Upper lobe of left lung (tissue), 6 donors: ENCODE measurements at regions not wholly inside any gene's neighbourhood (a gene's known extent, or its start where the extent isn't known, plus 50 kb on each side); places are given as distances from the start of the nearest gene placed in this dataset.

ENCODE experiments used
- ATAC-seq, 2 donors: fragments of 200-7000 bp; cut with Tn5 transposase; one replicate each; pipeline ENCODE4 v1.9.1; 2022; ENCODE audit warnings: mild to moderate bottlenecking in 2 of 2, moderate library complexity in 2 of 2; ENCODE audit not compliant: low FRiP score in 2 of 2
- DNase-seq, 2 donors: peaks; one replicate each; pipeline ENCODE4 v3.0.0-alpha.2; 2019 to 2020
- H3K27ac ChIP-seq, 4 donors: fragments of 200-600 bp; sonication (generic); one replicate each; pipeline ENCODE4 v1.5.1; 2016 to 2019
- H3K27me3 ChIP-seq, 4 donors: fragments of 200-600 bp; sonication (generic); one replicate each; pipeline ENCODE4 v1.5.1; 2017 to 2019
- H3K36me3 ChIP-seq, 4 donors: fragments of 200-600 bp; sonication (generic); one replicate each; pipeline ENCODE4 v1.5.1; 2016 to 2019
- H3K4me1 ChIP-seq, 4 donors: fragments of 200-600 bp; sonication (generic); one replicate each; pipeline ENCODE4 v1.5.1; 2018 to 2019
- H3K4me3 ChIP-seq, 4 donors: fragments of 200-600 bp; sonication (generic); one replicate each; pipeline ENCODE4 v1.5.1; 2017 to 2019; ENCODE audit warnings: mild to moderate bottlenecking in 2 of 4, moderate library complexity in 1 of 4
- H3K9me3 ChIP-seq, 4 donors: fragments of 200-600 bp; sonication (generic); one replicate each; pipeline ENCODE4 v1.5.1; 2018 to 2019
- EP300 ChIP-seq, 4 donors: sonication (generic); formaldehyde crosslinking; IDR thresholded peaks; one replicate each; pipeline ENCODE4 v1.5.1; 2017; ENCODE audit warnings: antibody characterized with exemption in 4 of 4, control low read depth in 2 of 4
- POLR2A ChIP-seq, 4 donors: fragments of 450-650 bp; IDR thresholded peaks; one replicate each; pipeline ENCODE4 v1.5.1; 2016 to 2017; ENCODE audit warnings: antibody characterized with exemption in 4 of 4, mild to moderate bottlenecking in 2 of 4
- POLR2AphosphoS5 ChIP-seq, 2 donors: sonication (generic); formaldehyde crosslinking; IDR thresholded peaks; one replicate each; pipeline ENCODE4 v1.5.1; 2017; ENCODE audit warnings: antibody characterized with exemption in 2 of 2
- WGBS, 2 donors: methylation state at CpG; one replicate each; pipeline ENCODE4 v1.1.5; 2017 to 2018; 5-methylcytosine and 5-hydroxymethylcytosine counted together
- TF ChIP-seq, protein P1 (sequence below), 6 experiments: fragments of 450-650 bp in 4 of 6; fragments of 200-600 bp in 2 of 6; sonication (generic) in 2 of 6; IDR thresholded peaks; one replicate each; pipeline ENCODE4 v1.5.1; 2016 to 2019; ENCODE audit warnings: antibody characterized with exemption in 6 of 6
- donor health status: DM: no; HTN: no; CAD: no; lungs with moderate emphysema.
- donor health status: DM: no; HTN: yes; CAD: no; lungs with severe emphysema.

DNA sequence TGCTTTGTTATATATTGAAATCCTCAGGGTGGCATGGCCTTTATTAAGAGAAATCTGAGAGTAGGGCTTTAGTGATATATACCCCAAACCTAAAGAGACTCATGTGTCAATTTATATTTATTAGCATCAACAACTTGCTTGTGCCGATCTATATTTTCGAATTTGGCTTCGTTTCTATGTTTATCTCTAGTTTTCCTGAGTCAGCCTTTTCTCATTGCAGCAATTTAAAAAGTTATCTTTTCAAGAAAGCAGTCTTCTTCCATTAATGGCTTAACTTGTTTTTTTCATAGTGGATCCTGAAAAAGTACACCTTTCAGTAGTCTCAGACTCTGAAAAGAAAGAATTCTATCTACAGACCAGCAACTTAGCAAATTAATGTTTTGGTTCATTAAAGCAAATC, 99.9 kb upstream of the KCNN2 start:
- Histone ChIP-seq H3K27me3 (no peaks in the 10 kb centered on the region), H3K4me3 (no peak overlapping the region), H3K36me3 (no peaks in the 10 kb centered on the region), H3K4me1 (no peaks in the 10 kb centered on the region), H3K27ac (no peak overlapping the region), H3K9me3 (no peaks in the 10 kb centered on the region)
- WGBS, 2 donors = 79 to 85% methylated on average over 3 of the region's 3 CpGs
- no peak for ATAC-seq
- no peak for TF ChIP-seq POLR2A (IDR thresholded peaks at IDR 0.05)
- TF ChIP-seq EP300 (IDR thresholded peaks at IDR 0.05) = no peak
- TF ChIP-seq, protein P1, sequence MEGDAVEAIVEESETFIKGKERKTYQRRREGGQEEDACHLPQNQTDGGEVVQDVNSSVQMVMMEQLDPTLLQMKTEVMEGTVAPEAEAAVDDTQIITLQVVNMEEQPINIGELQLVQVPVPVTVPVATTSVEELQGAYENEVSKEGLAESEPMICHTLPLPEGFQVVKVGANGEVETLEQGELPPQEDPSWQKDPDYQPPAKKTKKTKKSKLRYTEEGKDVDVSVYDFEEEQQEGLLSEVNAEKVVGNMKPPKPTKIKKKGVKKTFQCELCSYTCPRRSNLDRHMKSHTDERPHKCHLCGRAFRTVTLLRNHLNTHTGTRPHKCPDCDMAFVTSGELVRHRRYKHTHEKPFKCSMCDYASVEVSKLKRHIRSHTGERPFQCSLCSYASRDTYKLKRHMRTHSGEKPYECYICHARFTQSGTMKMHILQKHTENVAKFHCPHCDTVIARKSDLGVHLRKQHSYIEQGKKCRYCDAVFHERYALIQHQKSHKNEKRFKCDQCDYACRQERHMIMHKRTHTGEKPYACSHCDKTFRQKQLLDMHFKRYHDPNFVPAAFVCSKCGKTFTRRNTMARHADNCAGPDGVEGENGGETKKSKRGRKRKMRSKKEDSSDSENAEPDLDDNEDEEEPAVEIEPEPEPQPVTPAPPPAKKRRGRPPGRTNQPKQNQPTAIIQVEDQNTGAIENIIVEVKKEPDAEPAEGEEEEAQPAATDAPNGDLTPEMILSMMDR (IDR thresholded peaks at IDR 0.05) = no peak
- DNase-seq = no peak

DNA sequence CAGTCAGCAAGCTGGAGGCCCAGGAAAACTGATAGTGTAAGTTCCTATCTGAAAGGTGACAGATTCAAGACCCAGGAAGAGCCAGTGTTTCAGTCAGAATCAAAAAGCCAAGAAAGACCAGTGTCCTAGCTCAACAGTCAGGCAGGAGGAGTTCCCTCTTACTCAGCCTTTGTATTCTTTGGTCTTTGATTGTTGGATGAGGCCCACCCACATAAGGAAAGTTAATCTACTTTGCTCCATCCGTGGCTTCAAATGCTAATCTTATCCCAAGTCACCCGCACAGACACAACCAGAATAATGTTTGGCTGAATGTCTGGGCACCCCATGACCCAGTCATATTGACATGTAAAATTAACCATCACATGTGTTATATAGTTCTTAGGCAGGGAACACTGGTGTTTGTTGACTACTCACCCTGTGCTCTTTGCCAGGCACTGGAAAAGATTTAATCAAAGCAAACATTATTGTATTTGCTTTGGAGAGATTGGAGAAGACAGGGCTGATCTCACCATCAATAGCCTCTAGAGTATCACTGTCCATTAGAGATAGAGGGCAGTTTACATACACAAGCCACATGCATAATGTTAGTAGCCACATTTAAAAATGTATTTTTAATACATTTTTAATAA, 96.3 kb upstream of the KCNN2 start:
- no peaks in the 10 kb centered on the region for H3K36me3 ChIP-seq
- H3K9me3 ChIP-seq = no peaks in the 10 kb centered on the region
- WGBS, 2 donors = 62 to 80% methylated on average over 2 of the region's 2 CpGs
- H3K27ac ChIP-seq = no peak overlapping the region
- TF ChIP-seq POLR2A (IDR thresholded peaks at IDR 0.05) = no peak
- no peak for TF ChIP-seq EP300 (IDR thresholded peaks at IDR 0.05)
- TF ChIP-seq POLR2AphosphoS5 (IDR thresholded peaks at IDR 0.05) = no peak
- TF ChIP-seq, protein P1 (IDR thresholded peaks at IDR 0.05) = no peak
- ATAC-seq (no peak), DNase-seq (no peak)
- no peak overlapping the region for H3K4me3 ChIP-seq
- no peaks in the 10 kb centered on the region for H3K27me3 ChIP-seq
- H3K4me1 ChIP-seq = no peaks in the 10 kb centered on the region

DNA sequence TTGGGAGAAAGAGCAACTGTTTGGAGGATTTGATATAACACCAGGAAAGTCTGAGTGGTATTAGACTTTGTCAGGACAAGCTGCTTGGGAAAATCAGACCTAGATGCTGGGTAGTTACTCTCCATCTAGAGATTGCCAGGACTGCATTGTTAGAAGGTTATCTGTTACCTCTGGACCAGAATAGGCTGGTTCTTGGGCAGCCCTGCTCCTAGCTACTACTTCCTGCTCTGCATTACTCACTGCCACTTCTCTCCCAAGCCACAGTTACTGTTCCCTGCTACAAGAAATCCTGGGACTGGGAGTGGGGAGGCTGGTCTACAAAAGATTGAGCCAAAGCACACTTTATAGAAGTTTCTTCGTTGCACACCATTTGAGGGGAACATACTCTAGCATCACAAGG, 95.5 kb upstream of the KCNN2 start:
- Histone ChIP-seq H3K4me1 (no peaks in the 10 kb centered on the region), H3K9me3 (no peaks in the 10 kb centered on the region), H3K4me3 (no peak overlapping the region), H3K36me3 (no peaks in the 10 kb centered on the region), H3K27me3 (no peaks in the 10 kb centered on the region), H3K27ac (no peak overlapping the region)
- ATAC-seq = no peak
- DNase-seq = no peak
- 71 to 76% methylated on average over 1 of the region's 1 CpG for WGBS, 2 donors
- TF ChIP-seq, protein P1 (IDR thresholded peaks at IDR 0.05) = no peak
- TF ChIP-seq EP300 (IDR thresholded peaks at IDR 0.05) (no peak), POLR2AphosphoS5 (IDR thresholded peaks at IDR 0.05) (no peak), POLR2A (IDR thresholded peaks at IDR 0.05) (no peak)

DNA sequence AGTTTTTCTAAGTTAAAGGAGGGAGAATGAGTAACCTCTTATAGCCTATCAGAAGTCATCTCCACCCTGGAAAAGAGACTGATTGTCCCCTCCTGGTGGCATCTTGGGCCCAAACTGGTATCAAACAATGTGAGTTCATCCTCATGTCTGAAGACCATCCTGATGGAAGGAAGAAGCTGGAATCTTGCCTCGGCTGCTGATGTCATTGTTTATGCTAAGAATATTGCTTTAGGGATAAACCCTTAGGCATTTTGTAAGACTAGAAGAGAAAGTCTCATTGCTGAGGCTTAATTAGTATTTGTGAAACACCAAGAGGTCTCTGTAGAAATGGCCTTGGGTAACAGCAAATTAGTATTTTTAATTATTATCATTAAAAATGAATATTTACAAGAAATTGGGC, 65.7 kb upstream of the KCNN2 start:
- no peaks in the 10 kb centered on the region for H3K27me3 ChIP-seq
- TF ChIP-seq, protein P1 (IDR thresholded peaks at IDR 0.05) = no peak
- TF ChIP-seq EP300 (IDR thresholded peaks at IDR 0.05) (no peak), POLR2AphosphoS5 (IDR thresholded peaks at IDR 0.05) (no peak), POLR2A (IDR thresholded peaks at IDR 0.05) (no peak)
- H3K36me3 ChIP-seq = no peaks in the 10 kb centered on the region
- DNase-seq (no peak), ATAC-seq (no peak)
- no peaks in the 10 kb centered on the region for H3K4me1 ChIP-seq
- H3K27ac ChIP-seq = no peak overlapping the region
- 50 to 58% methylated on average over 1 of the region's 1 CpG for WGBS, 2 donors
- H3K9me3 ChIP-seq = peaks cover 0 to 5% (median 0%) of the 10 kb centered on the region in 4 donors
- H3K4me3 ChIP-seq = no peak overlapping the region

DNA sequence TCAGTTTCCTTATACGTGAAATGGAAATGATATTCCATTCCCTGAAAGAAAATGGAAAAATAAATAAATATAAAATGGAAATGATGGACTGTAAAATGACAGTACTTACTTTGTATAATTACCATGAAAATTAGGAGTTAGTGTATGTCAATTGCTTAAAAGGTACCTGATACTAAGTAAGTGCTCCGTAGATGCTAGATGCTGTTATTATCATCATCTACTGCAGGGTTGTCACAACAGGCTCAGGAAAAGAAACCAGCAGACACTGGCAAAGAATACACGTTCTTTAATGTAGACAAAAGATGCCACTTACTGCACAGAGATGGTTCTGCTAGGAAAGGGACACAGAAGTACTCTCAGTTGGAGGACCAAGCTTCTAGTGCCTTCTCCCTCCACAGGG, 64.0 kb upstream of the KCNN2 start:
- H3K9me3 ChIP-seq = peaks cover 0 to 5% (median 0%) of the 10 kb centered on the region in 4 donors
- H3K4me3 ChIP-seq = no peak overlapping the region
- WGBS, 2 donors = 66 to 78% methylated on average over 3 of the region's 3 CpGs
- DNase-seq (no peak), ATAC-seq (no peak)
- TF ChIP-seq, protein P1 (IDR thresholded peaks at IDR 0.05) = no peak
- TF ChIP-seq POLR2A (IDR thresholded peaks at IDR 0.05) (no peak), POLR2AphosphoS5 (IDR thresholded peaks at IDR 0.05) (no peak), EP300 (IDR thresholded peaks at IDR 0.05) (no peak)
- H3K27ac ChIP-seq = no peak overlapping the region
- H3K4me1 ChIP-seq = no peaks in the 10 kb centered on the region
- no peaks in the 10 kb centered on the region for H3K27me3 ChIP-seq
- H3K36me3 ChIP-seq = no peaks in the 10 kb centered on the region
